Fibroblast of mammary gland (primary cell): ENCODE measurements at regions not wholly inside any gene's neighbourhood (a gene's known extent, or its start where the extent isn't known, plus 50 kb on each side); places are given as distances from the start of the nearest gene placed in this dataset.
A peak's percentile ranks its signal among the peaks of the same experiment; 100 is the strongest.

ENCODE experiments used
- DNase-seq: peaks from one replicate; pipeline ENCODE4 v3.0.0-alpha.2; 2010; ENCODE audit warnings: low read depth
- H3K4me3 ChIP-seq: 2 replicates; pipeline ENCODE4 v1.5.1; 2011; ENCODE audit warnings: low read depth, mild to moderate bottlenecking, low read length, moderate library complexity; ENCODE audit not compliant: control insufficient read depth
- TF ChIP-seq, protein P1 (sequence below): conservative IDR thresholded peaks from 2 replicates; pipeline ENCODE4 v1.5.1; 2011; ENCODE audit warnings: low read depth, low read length, inconsistent platforms; ENCODE audit not compliant: control insufficient read depth, insufficient read depth

DNA sequence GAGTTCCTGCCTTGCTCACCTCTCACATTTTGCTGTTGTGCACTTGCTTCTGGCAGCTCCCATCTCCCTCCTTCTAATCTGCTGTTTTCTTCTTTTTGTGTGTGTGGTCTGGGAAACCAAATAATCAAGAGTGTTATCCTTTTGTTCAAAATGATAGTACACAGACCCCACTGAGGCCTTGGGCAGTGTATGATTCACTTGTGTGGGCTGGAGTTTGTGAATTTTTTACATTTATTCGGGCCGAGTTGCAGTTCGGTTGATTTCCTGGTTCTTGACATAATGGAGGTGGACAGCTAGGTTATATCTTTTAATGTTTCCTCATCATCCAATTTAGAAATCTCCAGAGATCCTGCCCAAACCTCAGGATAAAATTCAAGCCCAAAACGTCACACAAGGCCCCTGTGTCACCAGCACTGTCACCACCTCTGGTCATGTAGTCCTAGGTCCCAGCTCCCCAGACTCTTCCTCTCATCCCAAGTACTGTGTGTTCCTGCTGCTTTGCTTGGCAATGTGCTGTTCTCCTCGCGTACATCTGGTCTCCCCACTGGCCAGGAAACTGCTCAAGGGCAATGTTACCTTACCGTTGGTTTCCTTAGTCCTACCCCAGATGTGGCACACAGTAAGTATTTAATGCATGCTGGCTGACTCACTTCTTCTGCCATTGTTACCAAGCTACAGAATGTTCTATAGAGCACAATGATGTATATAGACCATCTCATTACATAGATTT lies 55.7 kb upstream of the PHACTR2 start:
- peak; percentile 38 for DNase-seq
- H3K4me3 ChIP-seq: no peak overlapping the region
- TF ChIP-seq, protein P1, sequence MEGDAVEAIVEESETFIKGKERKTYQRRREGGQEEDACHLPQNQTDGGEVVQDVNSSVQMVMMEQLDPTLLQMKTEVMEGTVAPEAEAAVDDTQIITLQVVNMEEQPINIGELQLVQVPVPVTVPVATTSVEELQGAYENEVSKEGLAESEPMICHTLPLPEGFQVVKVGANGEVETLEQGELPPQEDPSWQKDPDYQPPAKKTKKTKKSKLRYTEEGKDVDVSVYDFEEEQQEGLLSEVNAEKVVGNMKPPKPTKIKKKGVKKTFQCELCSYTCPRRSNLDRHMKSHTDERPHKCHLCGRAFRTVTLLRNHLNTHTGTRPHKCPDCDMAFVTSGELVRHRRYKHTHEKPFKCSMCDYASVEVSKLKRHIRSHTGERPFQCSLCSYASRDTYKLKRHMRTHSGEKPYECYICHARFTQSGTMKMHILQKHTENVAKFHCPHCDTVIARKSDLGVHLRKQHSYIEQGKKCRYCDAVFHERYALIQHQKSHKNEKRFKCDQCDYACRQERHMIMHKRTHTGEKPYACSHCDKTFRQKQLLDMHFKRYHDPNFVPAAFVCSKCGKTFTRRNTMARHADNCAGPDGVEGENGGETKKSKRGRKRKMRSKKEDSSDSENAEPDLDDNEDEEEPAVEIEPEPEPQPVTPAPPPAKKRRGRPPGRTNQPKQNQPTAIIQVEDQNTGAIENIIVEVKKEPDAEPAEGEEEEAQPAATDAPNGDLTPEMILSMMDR: no peak

DNA sequence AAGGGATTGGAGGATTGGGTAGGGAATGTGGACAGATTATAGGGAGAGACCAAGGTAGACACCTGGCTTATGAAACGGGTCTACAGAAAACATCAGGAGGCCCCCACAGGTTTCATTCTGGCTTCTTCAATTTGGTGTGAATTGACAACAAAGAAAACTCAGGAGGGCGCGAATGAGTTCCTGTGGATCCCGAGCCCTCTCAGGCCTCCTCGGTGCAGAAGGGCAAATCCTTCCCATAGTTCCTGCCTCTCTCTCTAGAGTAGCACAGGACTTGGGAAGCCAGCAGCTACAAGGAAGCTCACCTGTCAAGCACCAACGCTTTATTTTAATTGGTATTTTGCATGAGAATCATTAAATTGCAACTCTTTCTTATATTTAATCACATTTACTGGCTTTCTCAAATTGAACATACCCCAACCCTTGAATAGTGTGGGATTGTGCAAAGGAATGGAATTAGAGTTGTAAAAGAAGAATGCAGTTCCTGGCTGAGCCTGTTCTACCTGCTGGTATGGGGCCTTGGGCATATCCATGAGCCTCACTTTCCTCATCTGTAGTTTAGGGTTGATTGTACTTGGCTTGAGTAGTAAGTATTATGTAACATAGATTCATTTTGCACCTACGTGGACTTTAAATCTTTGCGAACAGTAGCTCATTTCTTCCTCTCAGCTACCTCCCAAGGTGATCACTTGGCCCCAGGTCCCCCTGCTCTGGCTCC lies 56.4 kb upstream of the PHACTR2 start:
- DNase-seq: no peak
- TF ChIP-seq, protein P1: no peak
- H3K4me3 ChIP-seq: no peak overlapping the region

DNA sequence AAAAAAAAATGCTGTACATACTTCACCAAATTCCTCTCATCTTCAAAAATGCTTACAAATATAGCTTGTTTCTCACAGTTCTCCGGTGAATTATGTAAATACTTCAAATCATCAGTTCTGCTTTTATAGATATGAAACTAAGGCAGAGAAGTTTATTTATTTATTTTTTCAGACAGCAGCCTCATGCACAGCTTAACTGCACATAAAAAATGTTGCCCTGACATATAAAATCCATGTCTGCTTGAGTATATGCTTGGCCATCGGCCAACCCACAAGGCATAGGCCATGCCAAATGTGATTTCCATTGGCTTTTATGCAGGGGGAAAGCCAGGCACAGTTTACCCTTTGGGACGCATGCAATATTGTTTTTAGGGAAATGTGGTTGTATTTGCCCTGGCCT lies 57.3 kb upstream of the PHACTR2 start:
- TF ChIP-seq, protein P1: no peak
- DNase-seq: peak; percentile 39
- no peak overlapping the region for H3K4me3 ChIP-seq

DNA sequence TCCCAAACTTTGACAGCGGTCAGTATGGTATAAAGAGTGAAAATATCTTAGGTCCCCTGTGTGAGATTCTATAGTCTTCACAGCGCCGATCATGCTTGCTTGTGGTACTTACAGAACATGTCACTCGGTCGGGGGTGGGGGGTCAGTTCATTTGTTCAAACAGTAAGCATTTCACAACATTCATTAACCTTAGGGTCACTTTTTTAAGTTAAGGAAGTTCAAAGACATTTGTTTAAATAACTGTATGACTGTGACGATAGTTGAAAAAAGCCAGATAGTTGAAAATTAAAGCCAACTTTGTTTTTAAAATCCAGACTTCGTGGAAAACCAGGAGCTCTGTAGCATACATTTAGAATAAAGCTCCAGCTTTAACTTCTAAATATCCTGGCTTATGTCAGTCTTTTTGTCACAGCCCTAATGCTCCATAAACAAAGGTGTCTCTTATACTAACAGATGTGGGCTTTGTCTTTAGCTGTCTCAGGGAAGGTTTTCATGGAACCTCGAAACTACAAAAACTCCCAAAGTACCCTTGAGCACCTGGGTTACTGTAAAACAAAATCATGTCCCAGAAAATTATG lies 57.9 kb upstream of the PHACTR2 start:
- DNase-seq: no peak
- TF ChIP-seq, protein P1: no peak
- no peak overlapping the region for H3K4me3 ChIP-seq

DNA sequence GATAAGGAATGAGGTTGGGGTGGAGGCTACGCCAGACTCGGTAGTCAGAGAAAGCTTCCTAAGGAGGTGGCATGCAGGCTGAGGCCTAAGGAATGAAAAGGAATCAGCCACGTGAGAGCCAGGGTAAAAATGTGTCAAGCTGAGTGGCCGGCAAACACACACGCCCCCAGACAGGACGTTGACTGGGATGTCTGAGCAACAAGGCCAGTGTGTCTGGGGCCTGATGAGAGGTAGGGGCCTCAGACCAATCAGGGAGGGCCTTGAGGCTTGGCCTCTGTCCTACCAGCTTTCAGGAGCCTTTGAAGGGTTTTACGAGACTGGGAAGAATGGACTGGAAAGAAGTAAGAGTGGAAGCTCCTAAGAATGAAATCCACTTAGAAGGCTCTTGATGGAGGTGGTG lies 61.0 kb upstream of the PHACTR2 start:
- TF ChIP-seq, protein P1: no peak
- H3K4me3 ChIP-seq: no peak overlapping the region
- DNase-seq: no peak

DNA sequence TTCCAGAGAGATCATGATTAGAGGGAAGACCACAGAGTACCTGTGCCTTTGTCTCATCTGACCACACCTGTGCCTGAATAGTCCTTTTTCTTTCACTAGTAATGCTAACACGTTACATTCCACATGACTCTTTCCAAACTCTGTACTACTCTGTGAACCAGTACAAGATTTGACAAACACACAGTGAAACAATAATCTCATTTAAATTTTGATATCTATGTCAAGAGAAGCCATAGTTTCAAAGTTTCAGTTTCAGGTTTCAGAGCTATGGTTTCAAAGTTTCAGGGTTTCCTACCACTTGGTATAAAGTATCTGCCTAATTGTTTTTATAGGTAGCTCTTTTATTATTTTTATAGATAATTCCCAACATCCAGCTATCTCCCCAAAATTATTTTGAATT lies 62.0 kb upstream of the PHACTR2 start:
- DNase-seq: no peak
- TF ChIP-seq, protein P1: no peak

More for the DNA sequence above, 62.0 kb upstream of the PHACTR2 start:
- no peak overlapping the region for H3K4me3 ChIP-seq
